ENCODE measurements at regions not wholly inside any gene's neighbourhood (a gene's known extent, or its start where the extent isn't known, plus 50 kb on each side); places are given as distances from the start of the nearest gene placed in this dataset.

- no peak for TF ChIP-seq EZH2phosphoT487 (IDR thresholded peaks at IDR 0.05; ENCODE audit: insufficient read depth, low read depth)
- TF ChIP-seq EZH2 (IDR thresholded peaks at IDR 0.05; ENCODE audit: insufficient read depth, poor library complexity, severe bottlenecking): no peak
Observed at GRCh38 chr2:48249631-48250473, 64.6 kb upstream of the FOXN2 start.

All from GM23248 (cell line).